ENCODE measurements at regions not wholly inside any gene's neighbourhood (a gene's known extent, or its start where the extent isn't known, plus 50 kb on each side); places are given as distances from the start of the nearest gene placed in this dataset.

DNA sequence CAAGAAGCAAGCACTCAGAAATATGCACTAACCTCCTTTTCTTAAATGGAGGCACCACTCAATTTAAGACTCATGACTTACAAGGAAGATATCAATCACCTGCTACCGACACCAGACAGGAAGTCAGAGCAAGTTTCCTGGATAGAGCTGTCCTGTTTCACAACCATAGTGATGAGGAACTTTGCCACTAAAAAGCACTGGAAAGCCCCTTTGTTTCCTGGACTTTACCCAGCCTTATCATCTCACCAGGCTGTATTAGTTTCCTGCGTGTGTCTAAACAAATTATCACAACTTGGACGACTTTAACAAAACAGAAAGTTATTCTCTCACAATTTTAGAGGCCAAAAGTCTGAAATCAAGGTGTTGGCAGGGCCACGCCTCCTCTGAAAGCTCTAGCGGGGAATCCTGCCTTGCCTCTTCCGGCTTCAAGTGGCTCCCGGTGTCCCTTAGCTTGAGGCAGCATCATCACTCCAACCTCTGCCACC, 253.8 kb upstream of the STXBP5 start:
- Histone ChIP-seq H3K27ac (ENCODE audit: low read depth in 1 of 2, low read length in 1 of 2) (no peak overlapping the region), H3K9ac (ENCODE audit: insufficient read depth in 1 of 2, low read length in 2 of 2) (no peak overlapping the region), H3K9me3 (ENCODE audit: control insufficient read depth in 4 of 4, insufficient read depth in 3 of 4, low read length in 3 of 4) (peaks cover 0 to 2% (median 0%) of the 10 kb centered on the region in 4 donors), H3K4me1 (ENCODE audit: control insufficient read depth in 5 of 5, insufficient read depth in 5 of 5, low read length in 5 of 5) (peaks cover 0 to 4% (median 0%) of the 10 kb centered on the region in 5 donors), H3K4me3 (no peak overlapping the region), H3K36me3 (ENCODE audit: control insufficient read depth in 4 of 4, insufficient read depth in 4 of 4, low read length in 4 of 4) (no peaks in the 10 kb centered on the region), H3K27me3 (ENCODE audit: control insufficient read depth in 3 of 3, insufficient read depth in 3 of 3, low read length in 2 of 3) (no peaks in the 10 kb centered on the region)
- 38 to 42% methylated on average over 7 of the region's 7 CpGs for WGBS, 2 donors
- DNase-seq: peak in 2 of 3 donors; percentile 10 to 24
- ATAC-seq (ENCODE audit: insufficient read depth, low FRiP score): no peak
- TF ChIP-seq, protein P1, sequence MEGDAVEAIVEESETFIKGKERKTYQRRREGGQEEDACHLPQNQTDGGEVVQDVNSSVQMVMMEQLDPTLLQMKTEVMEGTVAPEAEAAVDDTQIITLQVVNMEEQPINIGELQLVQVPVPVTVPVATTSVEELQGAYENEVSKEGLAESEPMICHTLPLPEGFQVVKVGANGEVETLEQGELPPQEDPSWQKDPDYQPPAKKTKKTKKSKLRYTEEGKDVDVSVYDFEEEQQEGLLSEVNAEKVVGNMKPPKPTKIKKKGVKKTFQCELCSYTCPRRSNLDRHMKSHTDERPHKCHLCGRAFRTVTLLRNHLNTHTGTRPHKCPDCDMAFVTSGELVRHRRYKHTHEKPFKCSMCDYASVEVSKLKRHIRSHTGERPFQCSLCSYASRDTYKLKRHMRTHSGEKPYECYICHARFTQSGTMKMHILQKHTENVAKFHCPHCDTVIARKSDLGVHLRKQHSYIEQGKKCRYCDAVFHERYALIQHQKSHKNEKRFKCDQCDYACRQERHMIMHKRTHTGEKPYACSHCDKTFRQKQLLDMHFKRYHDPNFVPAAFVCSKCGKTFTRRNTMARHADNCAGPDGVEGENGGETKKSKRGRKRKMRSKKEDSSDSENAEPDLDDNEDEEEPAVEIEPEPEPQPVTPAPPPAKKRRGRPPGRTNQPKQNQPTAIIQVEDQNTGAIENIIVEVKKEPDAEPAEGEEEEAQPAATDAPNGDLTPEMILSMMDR (IDR thresholded peaks at IDR 0.05; ENCODE audit: control extremely low read depth, extremely low read depth): no peak

GRCh38 chr6:146955570-146955969, 248.6 kb upstream of the STXBP5 start:
- H3K4me3 ChIP-seq: no peak overlapping the region
- TF ChIP-seq, protein P1 (IDR thresholded peaks at IDR 0.05; ENCODE audit: control extremely low read depth, extremely low read depth): no peak
- ATAC-seq (ENCODE audit: insufficient read depth, low FRiP score): no peak

GRCh38 chr6:146957181-146958093, 246.8 kb upstream of the STXBP5 start:
- no peak for ATAC-seq (ENCODE audit: insufficient read depth, low FRiP score)
- Histone ChIP-seq H3K27me3 (ENCODE audit: control insufficient read depth in 3 of 3, insufficient read depth in 3 of 3, low read length in 2 of 3) (no peaks in the 10 kb centered on the region), H3K4me3 (no peak overlapping the region), H3K27ac (ENCODE audit: low read depth in 1 of 2, low read length in 1 of 2) (no peak overlapping the region), H3K36me3 (ENCODE audit: control insufficient read depth in 4 of 4, insufficient read depth in 4 of 4, low read length in 4 of 4) (no peaks in the 10 kb centered on the region), H3K4me1 (ENCODE audit: control insufficient read depth in 5 of 5, insufficient read depth in 5 of 5, low read length in 5 of 5) (no peaks in the 10 kb centered on the region), H3K9me3 (ENCODE audit: control insufficient read depth in 4 of 4, insufficient read depth in 3 of 4, low read length in 3 of 4) (no peaks in the 10 kb centered on the region), H3K9ac (ENCODE audit: insufficient read depth in 1 of 2, low read length in 2 of 2) (no peak overlapping the region)
- TF ChIP-seq, protein P1 (IDR thresholded peaks at IDR 0.05; ENCODE audit: control extremely low read depth, extremely low read depth): no peak
- 66 to 74% methylated on average over 5 of the region's 5 CpGs for WGBS, 2 donors
- no peak for DNase-seq

More at GRCh38 chr6:146955570-146955969, 248.6 kb upstream of the STXBP5 start:
- peaks cover 0 to 4% (median 0%) of the 10 kb centered on the region in 5 donors for H3K4me1 ChIP-seq (ENCODE audit: control insufficient read depth in 5 of 5, insufficient read depth in 5 of 5, low read length in 5 of 5)
- no peak for DNase-seq
- H3K27me3 ChIP-seq (ENCODE audit: control insufficient read depth in 3 of 3, insufficient read depth in 3 of 3, low read length in 2 of 3): no peaks in the 10 kb centered on the region
- peaks cover 0 to 2% (median 0%) of the 10 kb centered on the region in 4 donors for H3K9me3 ChIP-seq (ENCODE audit: control insufficient read depth in 4 of 4, insufficient read depth in 3 of 4, low read length in 3 of 4)
- H3K9ac ChIP-seq (ENCODE audit: insufficient read depth in 1 of 2, low read length in 2 of 2): no peak overlapping the region
- H3K27ac ChIP-seq (ENCODE audit: low read depth in 1 of 2, low read length in 1 of 2): no peak overlapping the region
- H3K36me3 ChIP-seq (ENCODE audit: control insufficient read depth in 4 of 4, insufficient read depth in 4 of 4, low read length in 4 of 4): no peaks in the 10 kb centered on the region

Measured in lung (tissue), 11 donors.